HG03280 (cell line): ENCODE measurements at regions not wholly inside any gene's neighbourhood (a gene's known extent, or its start where the extent isn't known, plus 50 kb on each side); places are given as distances from the start of the nearest gene placed in this dataset.
"Not testable (repeated sequence)": the region's sequence is repeated elsewhere in the genome, so short reads cannot be mapped to it uniquely, and the experiment has no call there.

Experiments
- ATAC-seq: cut with Tn5 transposase; IDR thresholded peaks from one replicate; pipeline ENCODE4 v1.9.1; 2021; ENCODE audit warnings: mild to moderate bottlenecking, moderate library complexity; ENCODE audit not compliant: unreplicated experiment

DNA sequence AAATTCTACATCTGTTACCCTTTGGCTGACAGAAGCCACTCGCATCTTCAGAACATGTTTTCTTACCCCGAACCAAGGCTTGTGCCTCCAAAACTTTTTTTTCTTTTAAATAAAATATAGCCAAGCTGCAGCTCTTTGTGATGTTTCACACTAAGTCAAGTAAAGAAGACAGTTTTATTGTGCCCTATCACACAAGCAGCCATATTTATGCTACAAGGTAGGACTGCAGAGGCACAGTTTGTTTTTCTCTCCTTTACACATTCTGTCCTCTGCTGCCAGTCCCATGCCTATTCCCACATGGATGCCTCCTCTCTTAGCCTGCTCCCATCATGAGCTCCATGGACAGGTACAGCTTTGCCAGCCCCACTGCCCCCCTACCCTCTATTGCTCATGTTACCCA is 219.6 kb upstream of the THUMPD2 start:
- no peak for ATAC-seq

- ATAC-seq, result no peak
Measured at GRCh38 chr2:39996653-39997080, 217.6 kb upstream of the THUMPD2 start.

- no peak for ATAC-seq
Measured at GRCh38 chr2:39995005-39995737, 216.1 kb upstream of the THUMPD2 start.

DNA sequence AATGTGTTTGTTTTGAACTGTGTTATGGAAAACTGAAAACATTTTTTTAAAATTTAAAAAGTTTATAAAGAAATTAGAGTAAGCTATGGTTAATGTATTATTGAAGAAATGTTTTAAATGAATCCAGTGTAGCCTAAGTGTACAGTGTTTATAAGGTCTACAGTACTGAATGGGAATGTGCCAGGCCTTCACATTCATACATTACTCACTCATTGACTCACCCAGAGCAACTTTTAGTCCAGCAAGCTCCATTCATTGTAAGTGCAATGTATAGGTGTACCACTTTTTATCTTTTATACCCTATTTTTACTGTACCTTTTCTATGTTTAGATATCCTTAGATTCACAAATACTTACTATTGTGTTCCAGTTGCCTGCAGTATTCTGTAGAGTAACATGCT is 215.1 kb upstream of the THUMPD2 start:
- ATAC-seq, result no peak

DNA sequence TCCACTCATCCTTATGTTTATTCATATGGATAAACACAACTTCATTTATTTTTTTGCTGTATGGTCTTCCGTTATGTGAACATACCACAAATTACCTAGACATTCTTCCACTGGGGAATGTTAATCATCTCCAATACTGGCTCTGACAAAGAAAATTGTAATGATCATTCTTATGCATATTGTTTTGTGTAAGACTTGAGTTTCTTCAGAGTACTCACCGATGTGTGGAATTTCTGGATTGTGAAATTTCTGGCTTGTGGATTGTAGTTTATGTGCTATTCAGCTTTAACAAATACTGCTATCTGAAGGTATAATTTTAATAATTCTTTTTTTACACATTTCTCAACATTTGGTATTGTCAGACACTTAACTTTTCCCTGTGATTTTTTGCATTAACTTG is 212.2 kb upstream of the THUMPD2 start:
- no peak for ATAC-seq

DNA sequence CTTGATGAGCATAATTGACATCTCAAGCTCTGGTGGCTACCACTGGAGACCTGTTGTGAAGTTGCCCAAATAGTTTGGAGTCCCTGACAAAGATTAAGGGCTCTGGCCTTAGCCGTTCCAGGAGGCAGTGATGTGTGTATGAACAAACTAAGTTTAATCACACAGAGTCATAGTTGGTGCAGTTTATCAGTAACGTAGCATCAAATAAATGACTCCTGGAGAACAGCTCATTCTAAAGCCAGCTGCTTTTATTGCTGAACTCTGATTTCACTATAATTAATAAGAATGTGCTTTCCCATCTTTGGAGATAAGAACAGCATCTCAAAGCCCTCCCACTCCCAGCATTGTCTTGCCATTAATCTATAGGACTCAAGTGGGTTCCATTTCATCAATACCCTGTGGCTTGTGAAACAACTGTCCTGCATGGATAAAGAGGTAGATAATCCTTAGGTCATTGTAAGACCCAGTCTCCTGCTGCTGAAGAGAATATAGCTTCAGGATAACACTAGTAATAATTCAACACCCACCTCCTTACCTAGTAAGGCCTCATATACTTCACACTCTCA is 211.4 kb upstream of the THUMPD2 start:
- ATAC-seq, result no peak

DNA sequence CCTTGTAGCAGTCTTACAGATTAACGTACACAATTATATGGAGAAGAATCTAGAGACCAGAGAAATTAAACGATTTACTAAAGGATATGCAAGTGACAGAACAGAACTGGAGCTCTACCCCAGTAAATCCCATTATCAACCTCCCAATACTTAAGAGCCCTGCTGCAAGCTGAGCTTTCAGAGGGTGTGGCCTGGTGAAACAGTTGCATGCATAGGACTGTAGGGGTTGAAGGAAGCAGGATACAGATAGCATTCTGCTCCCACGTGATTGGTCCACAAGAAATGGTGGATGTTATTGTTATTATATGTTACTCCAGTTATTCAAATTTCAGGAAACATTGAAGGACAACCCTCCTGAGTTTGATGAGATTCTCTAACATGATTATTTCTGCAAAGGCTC is 210.8 kb upstream of the THUMPD2 start:
- no peak for ATAC-seq

GRCh38 chr2:39981883-39982311 is 202.8 kb upstream of the THUMPD2 start:
- no peak for ATAC-seq

GRCh38 chr2:39975476-39976020 is 196.5 kb upstream of the THUMPD2 start:
- ATAC-seq, result no peak

- ATAC-seq, result no peak
Measured at GRCh38 chr2:39968037-39968436, 189.0 kb upstream of the THUMPD2 start.

DNA sequence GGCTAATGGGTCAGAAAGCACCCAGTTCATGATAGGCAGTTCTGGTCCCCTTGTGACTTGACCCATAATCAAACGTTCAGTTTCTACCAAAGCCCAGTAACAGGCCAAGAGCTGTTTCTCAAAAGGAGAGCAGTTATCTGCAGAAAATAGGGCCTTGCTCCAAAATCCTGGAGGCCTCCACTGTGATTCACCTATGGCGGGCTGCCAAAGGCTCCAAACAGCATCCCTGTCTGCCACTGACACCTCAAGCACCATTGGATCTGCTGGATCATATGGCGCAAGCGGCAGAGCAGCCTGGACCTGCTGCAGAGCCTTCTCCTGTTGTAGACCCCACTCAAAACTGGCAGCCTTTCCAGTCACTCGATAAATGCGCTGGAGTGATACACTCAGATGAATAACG is 181.6 kb upstream of the THUMPD2 start:
- not testable (repeated sequence) for ATAC-seq

GRCh38 chr2:39954346-39954745 is 175.3 kb upstream of the THUMPD2 start:
- no peak for ATAC-seq

- no peak for ATAC-seq
Measured at GRCh38 chr2:39949131-39949530, 170.1 kb upstream of the THUMPD2 start.

GRCh38 chr2:39948016-39948719 is 169.1 kb upstream of the THUMPD2 start:
- no peak for ATAC-seq

DNA sequence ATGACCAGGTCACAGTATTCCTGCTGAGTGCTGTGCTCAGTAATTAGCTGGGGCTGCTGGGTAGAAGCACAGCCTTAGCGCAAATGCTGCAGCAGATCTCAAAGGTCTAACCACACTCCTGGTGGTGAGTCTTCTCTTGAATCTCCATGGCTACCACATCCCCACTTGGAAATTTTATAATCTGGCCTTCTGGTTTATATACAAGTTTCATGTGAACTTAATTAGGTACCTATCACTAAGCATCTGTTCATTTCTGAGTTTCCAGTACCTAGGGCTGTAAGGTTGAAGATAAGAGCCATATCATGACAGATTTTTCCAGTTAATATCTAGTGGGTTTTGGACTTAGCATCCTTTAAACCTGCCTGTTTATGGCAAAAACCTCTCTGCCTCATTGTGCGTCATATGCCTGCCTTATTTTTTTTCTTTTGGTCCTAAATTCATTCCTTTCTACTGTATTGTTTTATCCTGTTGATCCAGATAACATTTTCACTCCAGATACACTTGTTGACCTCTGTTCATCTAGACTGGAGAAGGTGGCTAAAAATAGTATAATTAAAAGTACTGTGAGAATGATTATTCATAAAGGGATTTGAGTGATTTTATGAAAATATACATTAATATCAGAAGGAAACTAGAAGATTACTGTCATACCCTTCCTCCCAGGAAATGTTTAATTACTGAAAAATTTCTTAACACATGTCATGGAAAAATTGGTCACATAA is 168.4 kb upstream of the THUMPD2 start:
- no peak for ATAC-seq

DNA sequence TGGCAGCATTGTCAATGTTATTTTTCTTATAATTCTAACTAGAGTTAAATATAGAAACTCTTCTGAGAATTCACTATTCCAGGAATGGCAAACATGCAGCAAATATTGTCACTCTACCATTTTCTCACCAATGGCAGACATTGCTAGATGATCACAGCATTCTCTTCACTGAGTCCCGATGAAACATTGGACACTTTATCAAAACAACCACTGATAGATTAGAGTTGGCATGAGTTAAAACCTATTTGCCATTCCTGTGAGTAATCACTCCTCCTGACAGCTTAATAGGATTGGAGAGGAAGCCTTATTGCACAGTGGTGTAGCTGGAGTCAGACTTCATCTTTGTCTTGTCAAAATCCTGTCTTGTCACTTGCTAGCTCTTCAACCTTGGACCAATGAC is 163.9 kb upstream of the THUMPD2 start:
- ATAC-seq, result no peak

GRCh38 chr2:39938035-39938835 is 159.2 kb upstream of the THUMPD2 start:
- no peak for ATAC-seq

DNA sequence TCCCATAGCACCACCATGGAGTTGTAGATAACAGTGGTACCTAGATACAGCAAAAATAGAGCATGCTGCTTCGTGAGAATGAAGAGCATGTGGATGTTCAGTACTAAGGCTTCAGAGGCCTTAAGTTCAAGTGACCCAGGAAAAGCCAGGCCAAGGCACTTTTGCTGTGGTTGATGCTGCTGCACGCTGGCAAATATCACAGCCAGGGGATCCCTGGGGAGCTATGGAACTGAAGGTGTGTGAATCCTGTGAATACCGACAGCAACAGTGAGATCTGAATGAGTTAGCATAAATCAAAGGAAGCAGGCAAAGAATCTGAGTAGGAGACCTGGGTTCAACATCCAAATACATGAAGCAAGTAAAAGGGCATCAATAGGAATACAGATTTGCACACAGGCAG is 158.6 kb upstream of the THUMPD2 start:
- ATAC-seq, result no peak

GRCh38 chr2:39934851-39935250 is 155.8 kb upstream of the THUMPD2 start:
- no peak for ATAC-seq

DNA sequence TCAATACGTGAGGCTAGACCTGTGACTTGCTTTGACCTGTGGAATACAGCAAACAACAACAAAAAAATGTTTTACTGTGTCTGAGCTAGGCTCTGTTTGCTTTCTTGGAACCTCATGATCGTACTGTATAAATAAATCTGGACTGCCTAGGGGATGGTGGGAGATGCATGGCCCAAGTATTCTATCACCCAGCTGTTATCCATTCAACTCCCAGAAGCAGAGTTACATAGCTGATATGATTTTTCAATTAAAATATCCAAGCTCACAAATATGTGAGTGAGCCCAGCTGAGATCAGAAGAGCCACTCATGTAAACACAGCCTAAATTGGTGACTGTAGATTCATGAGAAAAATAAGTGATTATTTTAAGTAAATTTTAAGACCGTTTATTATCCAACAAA is 154.1 kb upstream of the THUMPD2 start:
- no peak for ATAC-seq
